EH (cell line): ENCODE measurements at regions not wholly inside any gene's neighbourhood (a gene's known extent, or its start where the extent isn't known, plus 50 kb on each side); places are given as distances from the start of the nearest gene placed in this dataset.
A peak's percentile ranks its signal among the peaks of the same experiment; 100 is the strongest.

Experiments used
- DNase-seq: peaks from one replicate; pipeline ENCODE4 v3.0.0-alpha.2; 2015; ENCODE audit warnings: low read depth

GRCh38 chr6:153231048-153231646, 100.1 kb upstream of the RGS17 start:
- peak; percentile 18 for DNase-seq

GRCh38 chr6:153218184-153218792, 87.2 kb upstream of the RGS17 start:
- DNase-seq: no peak

- no peak for DNase-seq
These were observed 85.7 kb upstream of the RGS17 start for GRCh38 chr6:153216789-153217188.

GRCh38 chr6:153215242-153215641, 84.2 kb upstream of the RGS17 start:
- peak; percentile 1 for DNase-seq

GRCh38 chr6:153214436-153214835, 83.4 kb upstream of the RGS17 start:
- DNase-seq: no peak

- peak; percentile 40 for DNase-seq
These were observed 79.0 kb upstream of the RGS17 start for GRCh38 chr6:153210083-153210482.

- DNase-seq: no peak
These were observed 77.6 kb upstream of the RGS17 start for GRCh38 chr6:153208706-153209105.

GRCh38 chr6:153207617-153208016, 76.5 kb upstream of the RGS17 start:
- no peak for DNase-seq

GRCh38 chr6:153207006-153207405, 75.9 kb upstream of the RGS17 start:
- DNase-seq: no peak

GRCh38 chr6:153192943-153193885, 62.1 kb upstream of the RGS17 start:
- DNase-seq: no peak

GRCh38 chr6:153183925-153184324, 52.8 kb upstream of the RGS17 start:
- no peak for DNase-seq
